SK-N-DZ (cell line): ENCODE measurements at regions not wholly inside any gene's neighbourhood (a gene's known extent, or its start where the extent isn't known, plus 50 kb on each side); places are given as distances from the start of the nearest gene placed in this dataset.

ENCODE experiments used
- DNase-seq: peaks from one replicate; pipeline ENCODE4 v3.0.0-alpha.2; 2015; ENCODE audit warnings: low spot score

DNA sequence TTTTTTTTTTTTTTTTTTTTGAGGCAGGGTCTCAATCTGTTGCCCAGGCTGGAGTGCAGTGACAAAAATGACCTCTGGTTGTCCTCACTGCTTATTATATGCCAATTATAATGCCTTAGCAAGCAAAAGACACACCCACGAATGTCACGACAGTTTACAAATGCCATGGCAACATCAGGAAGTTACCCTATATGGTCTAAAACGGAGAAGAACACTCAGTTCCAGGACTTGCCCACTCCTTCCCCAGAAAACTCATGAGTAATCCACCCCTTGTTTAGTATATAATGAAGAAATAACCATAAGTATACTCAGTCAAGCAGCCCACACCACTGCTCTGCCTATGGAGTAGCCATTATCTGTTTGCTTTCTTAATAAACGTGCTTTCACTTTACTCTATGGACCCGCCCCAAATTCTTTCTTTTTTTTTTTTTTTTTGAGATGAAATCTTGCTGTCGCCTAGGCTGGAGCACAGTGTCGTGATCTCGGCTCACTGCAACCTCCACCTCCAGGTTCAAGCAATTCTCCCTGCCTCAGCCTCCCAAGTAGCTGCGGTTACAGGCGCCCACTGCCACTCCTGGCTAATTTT lies 106.2 kb downstream of the SMIM20 start:
- peak; percentile 79 for DNase-seq

GRCh38 chr4:26020881-26021280 lies 106.9 kb downstream of the SMIM20 start:
- DNase-seq = no peak

GRCh38 chr4:26021417-26022345 lies 107.7 kb downstream of the SMIM20 start:
- no peak for DNase-seq

GRCh38 chr4:26022346-26023202 lies 108.6 kb downstream of the SMIM20 start:
- no peak for DNase-seq

GRCh38 chr4:26023203-26023972 lies 109.4 kb downstream of the SMIM20 start:
- DNase-seq = no peak

- DNase-seq = no peak
Measured at GRCh38 chr4:26024079-26024478, 110.1 kb downstream of the SMIM20 start.

GRCh38 chr4:26028133-26028792 lies 114.2 kb downstream of the SMIM20 start:
- DNase-seq = no peak

- DNase-seq = peak; percentile 87
Measured at GRCh38 chr4:26028793-26029567, 115.0 kb downstream of the SMIM20 start.

DNA sequence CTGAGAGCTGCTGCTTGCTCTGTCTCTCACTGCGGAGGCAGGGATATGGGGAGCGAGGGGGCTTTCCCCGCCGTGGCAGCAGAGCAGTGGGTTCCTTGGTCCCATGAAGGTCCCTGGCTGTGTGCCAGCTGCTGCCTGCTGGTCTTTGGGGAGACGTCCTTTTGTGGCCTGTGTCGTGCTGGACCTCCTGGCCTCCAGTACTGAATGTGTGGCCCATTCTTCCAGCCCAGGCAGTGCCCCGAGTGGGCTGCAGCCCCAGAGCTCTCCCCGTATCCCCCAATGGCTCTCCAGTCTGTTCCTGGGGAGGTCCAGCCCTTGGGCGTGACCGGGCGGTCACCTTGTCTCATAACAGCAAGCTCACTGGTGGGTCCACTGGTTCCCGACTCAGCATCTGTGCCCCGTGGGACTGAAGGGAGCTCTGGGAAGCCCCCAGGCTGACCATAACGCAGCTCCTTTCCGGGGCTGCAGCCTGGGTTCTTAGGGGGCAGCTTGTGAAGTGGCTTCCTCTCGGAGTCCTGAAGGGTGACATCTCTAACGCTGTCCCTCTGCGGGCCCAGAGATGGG lies 115.6 kb downstream of the SMIM20 start:
- DNase-seq = no peak

DNA sequence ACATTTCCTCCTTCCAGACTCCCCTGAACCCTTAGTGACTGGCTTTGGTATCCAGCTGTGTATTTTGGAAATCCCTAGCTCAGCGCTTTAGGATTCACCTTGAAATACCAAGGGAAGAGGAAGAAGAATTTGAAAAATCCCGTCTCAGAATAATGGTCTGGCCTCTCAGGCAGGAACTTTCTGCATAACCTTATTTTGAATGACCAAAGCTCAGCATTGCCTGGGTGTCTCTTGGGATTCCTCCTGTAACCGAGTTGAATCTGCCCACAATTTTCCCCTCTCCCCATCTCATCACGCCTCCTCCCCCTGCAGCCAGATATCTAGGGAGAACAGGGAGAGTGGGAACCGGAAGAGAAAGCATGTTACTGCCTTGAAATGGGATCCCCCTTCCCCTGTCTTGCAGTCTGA lies 116.2 kb downstream of the SMIM20 start:
- DNase-seq = no peak

DNA sequence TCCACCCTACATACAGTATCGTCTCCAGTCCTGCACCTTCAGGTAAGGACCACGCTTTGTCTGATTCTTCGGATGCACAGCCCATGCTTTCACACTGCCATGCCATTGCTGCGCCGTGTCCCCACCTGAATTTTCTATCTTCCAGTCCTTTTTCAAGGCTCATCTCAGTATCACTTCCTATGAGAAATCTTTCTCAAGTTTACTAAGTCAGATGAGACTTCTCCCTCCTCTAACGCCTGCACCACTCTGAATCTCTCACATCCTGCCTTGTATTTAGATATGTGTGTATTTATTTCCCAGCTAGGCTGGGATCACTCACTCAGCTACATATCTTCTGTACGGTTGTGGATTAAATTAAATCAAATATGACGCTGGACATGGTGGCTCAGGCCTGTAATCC lies 116.8 kb downstream of the SMIM20 start:
- DNase-seq = no peak

DNA sequence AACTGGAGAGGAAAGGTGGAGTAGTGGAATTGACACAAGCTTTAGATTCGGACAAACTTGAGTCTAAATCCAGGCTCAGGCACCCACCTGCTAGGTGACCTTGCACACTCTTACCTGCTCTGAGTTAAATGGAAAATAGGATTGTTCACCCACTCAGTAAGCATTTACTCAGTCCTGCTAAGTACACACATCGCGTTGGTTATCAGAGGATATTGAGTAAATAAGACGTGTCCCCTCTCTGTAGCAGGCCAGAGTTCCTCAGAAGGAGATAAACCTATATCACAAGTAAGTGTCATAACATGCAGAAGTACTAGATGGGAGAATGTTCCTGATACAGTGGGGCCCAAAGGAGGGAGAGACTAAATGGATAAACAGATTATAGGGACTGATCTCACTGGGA lies 117.7 kb downstream of the SMIM20 start:
- no peak for DNase-seq

DNA sequence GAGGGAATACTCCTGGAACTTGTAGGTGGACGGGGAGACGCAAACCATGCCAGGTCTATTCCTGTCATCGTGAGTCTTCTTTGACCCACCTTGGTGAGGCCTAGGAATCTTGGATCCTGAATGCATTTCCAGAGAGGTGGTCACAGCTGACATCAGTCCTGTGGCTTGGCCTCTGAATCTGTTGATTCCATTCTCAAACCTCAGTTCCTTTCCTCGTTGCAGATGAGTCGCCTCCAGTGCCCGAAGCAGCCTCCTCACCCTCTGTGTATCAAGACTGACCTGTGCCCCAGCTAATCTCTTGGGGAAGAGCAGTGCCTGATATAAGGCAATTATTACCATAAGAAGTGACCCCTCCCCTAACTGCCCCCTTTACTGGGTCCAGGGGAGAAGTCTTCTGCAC lies 118.1 kb downstream of the SMIM20 start:
- no peak for DNase-seq

DNA sequence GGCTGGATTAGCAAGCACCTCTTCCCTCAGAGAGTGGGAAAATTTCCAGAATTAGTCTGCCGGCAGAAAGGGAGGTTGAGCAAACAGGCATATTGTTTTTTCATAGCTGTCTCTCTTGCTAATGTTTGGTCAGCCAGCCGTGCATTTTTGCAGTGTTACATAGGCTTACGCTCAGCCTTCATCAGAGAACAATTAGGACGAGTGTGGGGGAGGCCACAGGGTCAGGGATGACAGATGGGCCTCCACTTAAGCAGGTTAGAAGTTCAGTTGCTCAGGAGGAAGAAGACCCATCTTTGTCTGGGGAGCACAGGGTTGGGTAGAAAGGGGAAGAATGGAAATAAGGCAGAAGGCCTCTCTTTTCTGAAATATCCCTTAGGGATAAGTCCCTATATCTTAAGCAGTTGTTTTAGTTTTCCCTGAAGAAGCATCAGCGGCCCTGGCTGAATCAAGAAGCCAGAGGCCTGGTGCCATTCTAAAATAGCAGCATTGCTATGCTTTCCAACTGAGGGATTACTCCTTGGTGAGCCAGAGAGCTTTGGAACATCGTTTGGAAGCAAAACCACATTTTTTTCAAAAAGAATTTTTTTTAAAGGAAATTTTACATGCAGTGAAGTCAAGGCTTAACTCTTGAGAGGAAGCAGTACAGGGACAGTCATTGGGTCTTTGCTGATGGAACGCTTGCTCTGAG lies 118.8 kb downstream of the SMIM20 start:
- DNase-seq = no peak

DNA sequence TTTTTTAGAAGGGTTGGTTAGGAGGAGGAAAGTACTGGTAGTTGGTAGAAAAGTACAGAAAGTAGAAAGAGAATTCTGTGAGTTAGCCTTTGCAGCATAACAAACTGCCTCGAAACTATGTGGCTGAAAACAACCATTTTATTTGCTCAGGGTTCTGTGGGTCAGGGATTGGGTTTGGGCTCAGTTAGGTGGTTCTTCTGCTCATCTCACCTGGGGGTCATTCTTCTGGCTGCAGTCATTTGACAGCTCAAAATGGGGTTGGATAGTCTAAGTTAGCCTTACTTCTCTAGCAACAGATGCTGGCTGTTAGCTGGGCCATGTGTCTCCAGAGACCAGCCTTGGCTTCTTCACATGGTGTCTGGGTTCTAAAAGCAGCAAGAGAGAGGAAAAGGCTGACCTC lies 119.4 kb downstream of the SMIM20 start:
- DNase-seq = no peak

DNA sequence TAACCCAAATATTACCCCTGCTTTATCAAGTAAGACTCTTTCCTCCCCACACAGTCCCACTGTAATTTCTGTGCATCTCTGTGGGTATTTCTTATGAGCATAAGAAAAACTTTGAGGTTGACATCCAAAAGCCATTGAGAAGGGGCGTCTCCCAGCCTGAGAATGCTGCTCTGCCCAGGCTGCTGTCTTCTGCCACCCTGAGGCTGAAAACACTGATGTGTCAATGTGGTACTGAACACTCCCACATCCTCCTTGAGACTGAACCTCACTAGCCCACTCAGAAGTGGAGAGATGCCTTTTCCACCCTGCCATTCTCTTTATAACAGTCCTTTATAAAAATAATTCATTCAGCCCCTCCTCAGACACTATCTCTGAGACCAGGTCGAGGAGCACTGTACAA lies 120.8 kb downstream of the SMIM20 start:
- no peak for DNase-seq

GRCh38 chr4:26035921-26036320 lies 121.9 kb downstream of the SMIM20 start:
- no peak for DNase-seq

- no peak for DNase-seq
Measured at GRCh38 chr4:26039639-26040359, 125.8 kb downstream of the SMIM20 start.
